ENCODE measurements at regions not wholly inside any gene's neighbourhood (a gene's known extent, or its start where the extent isn't known, plus 50 kb on each side); places are given as distances from the start of the nearest gene placed in this dataset.
"Not testable (repeated sequence)": the region's sequence is repeated elsewhere in the genome, so short reads cannot be mapped to it uniquely, and the experiment has no call there.

DNA sequence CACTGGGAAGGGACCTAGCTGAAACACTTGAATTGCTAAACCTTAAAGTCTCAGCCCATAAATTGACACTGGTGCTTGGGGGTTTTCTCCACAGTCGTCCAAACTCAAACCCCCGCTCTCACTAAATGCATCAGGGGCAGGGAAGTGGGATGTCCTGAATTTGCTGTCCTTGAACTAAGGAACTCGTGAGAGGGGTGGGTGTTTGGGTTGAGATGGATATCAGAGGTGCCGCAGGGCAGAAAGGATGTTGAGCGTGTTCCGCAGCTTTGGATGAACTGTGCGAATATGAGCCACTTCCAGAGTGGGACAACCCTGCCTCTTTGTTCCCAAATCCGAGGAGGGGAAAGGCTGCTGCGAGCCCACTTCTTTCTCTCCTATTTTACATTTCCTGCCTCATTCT, 90.3 kb upstream of the LYZL2 start:
- no peak for TF ChIP-seq CTCF (IDR thresholded peaks at IDR 0.05; ENCODE audit: borderline replicate concordance, insufficient read depth, low read depth, low read length)
- no peak overlapping the region for H3K4me3 ChIP-seq (ENCODE audit: low read depth, low read length)

- H3K4me3 ChIP-seq (ENCODE audit: low read depth, low read length) = no peak overlapping the region
- TF ChIP-seq CTCF (IDR thresholded peaks at IDR 0.05; ENCODE audit: borderline replicate concordance, insufficient read depth, low read depth, low read length) = no peak
Observed at GRCh38 chr10:30709700-30710358, 80.3 kb upstream of the LYZL2 start.

DNA sequence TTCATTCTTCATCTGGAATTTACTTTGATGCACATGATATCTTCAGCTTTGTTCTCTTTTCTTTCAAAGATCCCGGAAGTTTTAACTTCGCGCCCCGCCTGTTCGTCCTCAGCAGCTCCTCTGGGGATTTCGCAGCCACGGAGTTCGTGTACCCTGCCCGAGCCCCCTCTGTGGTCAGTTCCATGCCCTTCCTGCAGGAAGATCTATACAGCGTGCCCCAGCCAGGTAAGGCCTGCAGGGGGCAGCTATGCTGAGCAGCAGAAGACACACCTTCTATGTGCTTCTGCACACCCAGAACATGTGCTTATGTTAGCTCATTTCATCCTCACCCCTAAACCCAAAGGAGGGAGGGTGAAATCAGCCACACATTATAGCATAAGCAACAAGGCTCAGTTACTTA, 79.7 kb upstream of the LYZL2 start:
- TF ChIP-seq CTCF (IDR thresholded peaks at IDR 0.05; ENCODE audit: borderline replicate concordance, insufficient read depth, low read depth, low read length) = peak; percentile 23; the same call in 1 of the 2 replicates
- no peak overlapping the region for H3K4me3 ChIP-seq (ENCODE audit: low read depth, low read length)

DNA sequence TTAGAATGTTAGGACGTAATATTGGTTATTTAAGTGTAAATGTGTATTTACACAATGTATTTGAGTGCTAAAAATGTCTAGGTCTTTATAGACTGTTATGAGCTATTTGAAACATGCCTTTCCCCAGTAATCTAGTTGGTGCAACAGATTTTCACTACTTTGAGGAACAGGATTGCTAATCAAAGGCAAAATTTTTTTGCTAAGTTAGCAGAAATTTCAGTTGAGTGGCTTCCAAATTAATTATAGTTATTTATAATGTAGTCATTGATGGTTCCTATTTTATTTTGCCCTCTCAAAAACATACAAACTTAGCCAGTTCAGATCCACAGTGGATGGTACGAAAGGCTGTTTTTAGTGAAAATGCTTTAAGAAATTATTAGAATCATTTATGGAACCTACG, 78.7 kb upstream of the LYZL2 start:
- no peak overlapping the region for H3K4me3 ChIP-seq (ENCODE audit: low read depth, low read length)
- TF ChIP-seq CTCF (IDR thresholded peaks at IDR 0.05; ENCODE audit: borderline replicate concordance, insufficient read depth, low read depth, low read length) = no peak

DNA sequence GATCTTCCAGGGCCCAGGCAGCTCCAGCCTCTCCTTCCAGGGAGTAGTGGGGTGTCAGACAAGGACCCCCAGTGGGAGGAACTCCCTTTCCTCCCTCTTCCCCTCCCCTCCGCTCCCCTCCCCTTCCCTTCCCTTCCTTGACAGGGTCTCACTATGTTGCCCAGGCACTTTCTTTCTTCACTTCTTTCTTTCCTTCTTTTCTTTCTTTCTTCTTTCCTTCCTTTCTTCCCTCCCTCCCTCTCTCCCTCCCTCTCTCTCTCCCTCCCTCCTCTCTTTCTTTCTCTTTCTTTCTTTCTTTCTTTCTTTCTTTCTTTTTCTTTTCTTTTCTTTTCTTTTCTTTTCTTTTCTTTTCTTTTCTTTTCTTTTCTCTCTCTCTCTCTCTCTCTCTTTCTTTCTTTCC, 76.6 kb upstream of the LYZL2 start:
- H3K4me3 ChIP-seq (ENCODE audit: low read depth, low read length) = not testable (repeated sequence)

DNA sequence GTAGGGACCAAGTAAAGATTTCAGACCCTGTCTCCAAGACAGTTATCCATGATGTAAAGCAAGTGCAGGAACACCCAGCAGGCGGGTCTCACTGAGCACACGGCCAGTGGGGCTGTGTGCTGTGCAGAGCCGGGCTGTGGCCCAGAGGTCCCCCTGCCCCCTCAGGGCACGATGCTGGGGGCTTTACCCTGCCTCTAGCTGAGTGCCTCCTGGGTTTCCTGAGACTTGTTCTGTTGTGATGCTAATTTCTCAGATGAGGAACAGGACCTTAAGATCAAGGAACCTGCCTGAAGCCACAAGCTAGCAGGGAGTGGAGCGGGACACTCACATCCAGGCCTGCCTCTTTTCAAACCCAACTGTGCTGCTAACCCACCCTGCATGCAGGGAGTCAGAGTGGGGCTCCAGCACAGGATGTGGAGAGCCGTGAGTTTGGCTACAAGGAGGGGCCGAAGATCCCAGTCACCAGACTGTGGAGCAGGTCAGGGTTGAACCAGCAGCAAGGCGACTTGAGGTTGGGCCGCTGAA, 76.1 kb upstream of the LYZL2 start:
- TF ChIP-seq CTCF (IDR thresholded peaks at IDR 0.05; ENCODE audit: borderline replicate concordance, insufficient read depth, low read depth, low read length) = no peak
- peak overlapping the region; percentile 56 for H3K4me3 ChIP-seq (ENCODE audit: low read depth, low read length)

GRCh38 chr10:30705101-30705624, 75.6 kb upstream of the LYZL2 start:
- peak overlapping the region; percentile 56 for H3K4me3 ChIP-seq (ENCODE audit: low read depth, low read length)
- no peak for TF ChIP-seq CTCF (IDR thresholded peaks at IDR 0.05; ENCODE audit: borderline replicate concordance, insufficient read depth, low read depth, low read length)

DNA sequence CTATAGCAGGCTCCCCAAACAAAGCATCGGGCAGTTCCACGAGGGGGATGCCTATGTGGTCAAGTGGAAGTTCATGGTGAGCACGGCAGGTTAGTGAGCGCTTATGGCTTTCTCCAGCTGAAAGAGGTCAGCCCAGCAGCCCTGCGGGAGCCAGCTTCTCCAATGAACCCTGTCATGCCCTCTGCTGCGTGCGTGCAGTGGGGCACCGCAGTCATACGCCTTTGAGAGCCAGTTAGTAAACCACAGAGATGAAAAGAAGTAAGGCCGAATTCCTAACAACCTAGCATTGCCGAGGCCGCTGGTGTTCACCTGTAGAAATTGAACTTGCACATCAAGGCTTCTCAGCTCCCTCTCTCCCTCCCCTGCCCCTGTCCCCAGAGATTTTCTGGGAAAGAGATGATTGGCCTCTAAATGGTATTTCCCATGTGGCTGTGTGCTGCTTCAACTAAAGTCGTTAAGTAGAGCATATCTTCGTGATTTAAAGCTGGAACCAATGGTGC, 75.1 kb upstream of the LYZL2 start:
- peak overlapping the region; percentile 41 for H3K4me3 ChIP-seq (ENCODE audit: low read depth, low read length)
